SK-N-MC (cell line): ENCODE measurements at regions not wholly inside any gene's neighbourhood (a gene's known extent, or its start where the extent isn't known, plus 50 kb on each side); places are given as distances from the start of the nearest gene placed in this dataset.

Source experiments
- EZH2 ChIP-seq: fragments of 200-600 bp; sonication (generic); IDR thresholded peaks from one replicate; pipeline ENCODE4 v1.6.1; 2017; ENCODE audit warnings: antibody characterized with exemption
- FOXP2 ChIP-seq: optimal IDR thresholded peaks from 2 replicates; pipeline ENCODE3; 2011; ENCODE audit warnings: mild to moderate bottlenecking, moderate library complexity; ENCODE audit not compliant: insufficient read depth; ENCODE audit errors: extremely low read length, control extremely low read depth
- POLR2AphosphoS5 ChIP-seq: IDR thresholded peaks from 2 replicates; pipeline ENCODE4 v1.6.1; 2012; ENCODE audit warnings: mild to moderate bottlenecking, low read depth, low read length, borderline replicate concordance

- TF ChIP-seq POLR2AphosphoS5 (no peak), EZH2 (no peak), FOXP2 (no peak)
Measured at GRCh38 chr6:12602951-12603672, 113.5 kb upstream of the PHACTR1 start.
